OCI-LY1 (cell line): ENCODE measurements at regions not wholly inside any gene's neighbourhood (a gene's known extent, or its start where the extent isn't known, plus 50 kb on each side); places are given as distances from the start of the nearest gene placed in this dataset.

ENCODE experiments used
- H2AFZ ChIP-seq: fragments of 200-600 bp; sonication (generic), shearing (Covaris generic); 2 replicates; pipeline ENCODE4 v1.6.0; 2014; ENCODE audit warnings: antibody characterized with exemption, mild to moderate bottlenecking, low read length
- H3F3A ChIP-seq: fragments of 200-600 bp; sonication (generic), shearing (Covaris generic); 2 replicates; pipeline ENCODE4 v1.6.0; 2014; ENCODE audit warnings: mild to moderate bottlenecking, antibody characterized with exemption, low read length, moderate library complexity; ENCODE audit not compliant: insufficient read depth
- H3K27ac ChIP-seq: fragments of 200-600 bp; sonication (generic); 2 replicates; pipeline ENCODE4 v1.5.1; 2014; ENCODE audit warnings: low read length, mixed run types, mild to moderate bottlenecking, low read depth; ENCODE audit not compliant: poor library complexity, severe bottlenecking
- H3K27me3 ChIP-seq: fragments of 200-600 bp; sonication (generic); 2 replicates; pipeline ENCODE4 v1.6.0; 2014; ENCODE audit warnings: antibody characterized with exemption, mild to moderate bottlenecking, low read length, moderate library complexity; ENCODE audit not compliant: insufficient read depth
- H3K36me3 ChIP-seq: fragments of 200-600 bp; sonication (generic); 2 replicates; pipeline ENCODE4 v1.6.1; 2014; ENCODE audit warnings: mild to moderate bottlenecking, antibody characterized with exemption, low read length, moderate library complexity, mixed read lengths; ENCODE audit not compliant: insufficient read depth
- H3K4me1 ChIP-seq: fragments of 200-600 bp; sonication (generic); 2 replicates; pipeline ENCODE4 v1.5.1; 2014; ENCODE audit warnings: mild to moderate bottlenecking, low read length, moderate library complexity; ENCODE audit not compliant: insufficient read depth, severe bottlenecking
- H3K4me2 ChIP-seq: fragments of 200-600 bp; sonication (generic), shearing (Covaris generic); 2 replicates; pipeline ENCODE4 v1.6.1; 2014; ENCODE audit warnings: low read length
- H3K4me3 ChIP-seq: fragments of 200-600 bp; sonication (generic); 2 replicates; pipeline ENCODE4 v1.5.1; 2014; ENCODE audit warnings: low read length, low read depth, mild to moderate bottlenecking, mixed read lengths; ENCODE audit not compliant: poor library complexity, severe bottlenecking
- H3K79me2 ChIP-seq: fragments of 200-600 bp; shearing (Covaris generic); 2 replicates; pipeline ENCODE4 v1.6.1; 2016; ENCODE audit warnings: mixed run types, low read length, mixed read lengths; ENCODE audit not compliant: insufficient read depth
- H3K9ac ChIP-seq: fragments of 200-600 bp; sonication (generic), shearing (Covaris generic); 2 replicates; pipeline ENCODE4 v1.6.1; 2014; ENCODE audit warnings: mild to moderate bottlenecking, low read length, mixed read lengths
- H3K9me2 ChIP-seq: fragments of 200-600 bp; sonication (generic), shearing (Covaris generic); 2 replicates; pipeline ENCODE4 v1.6.1; 2014; ENCODE audit warnings: low read depth, mild to moderate bottlenecking, low read length, mixed read lengths
- H3K9me3 ChIP-seq: fragments of 200-600 bp; shearing (Covaris generic); 2 replicates; pipeline ENCODE4 v1.6.1; 2014; ENCODE audit warnings: low read length, mixed read lengths
- H4K20me1 ChIP-seq: fragments of 200-600 bp; sonication (generic), shearing (Covaris generic); 2 replicates; pipeline ENCODE4 v1.6.0; 2016; ENCODE audit warnings: mild to moderate bottlenecking, low read length; ENCODE audit not compliant: insufficient read depth
- CTCF ChIP-seq: fragments of 200-600 bp; sonication (generic), shearing (Covaris generic); IDR thresholded peaks from 2 replicates; pipeline ENCODE4 v1.5.1; 2017; ENCODE audit warnings: mild to moderate bottlenecking, antibody characterized with exemption, low read length, moderate library complexity, mixed read lengths
- EZH2 ChIP-seq: fragments of 200-600 bp; sonication (generic), shearing (Covaris generic); IDR thresholded peaks from 2 replicates; pipeline ENCODE4 v1.8.0; 2017; ENCODE audit warnings: borderline replicate concordance, mixed run types, mild to moderate bottlenecking, antibody characterized with exemption, low read length, moderate library complexity, mixed read lengths

- Histone ChIP-seq H3K27me3 (no peaks in the 10 kb centered on the region), H3K27ac (no peak overlapping the region), H3K9me2 (no peaks in the 10 kb centered on the region), H3K9ac (no peak overlapping the region), H3K79me2 (no peaks in the 10 kb centered on the region), H3K36me3 (no peaks in the 10 kb centered on the region), H3K4me2 (no peak overlapping the region), H3F3A (no peaks in the 10 kb centered on the region), H4K20me1 (no peaks in the 10 kb centered on the region), H3K9me3 (no peaks in the 10 kb centered on the region), H3K4me1 (no peaks in the 10 kb centered on the region), H2AFZ (no peak overlapping the region), H3K4me3 (no peak overlapping the region)
- TF ChIP-seq CTCF = no peak
- TF ChIP-seq EZH2 = no peak
Observed at GRCh38 chr16:79772784-79773183, 172.2 kb upstream of the MAF start.

- Histone ChIP-seq H3K4me3 (no peak overlapping the region), H3K27ac (no peak overlapping the region), H3F3A (no peaks in the 10 kb centered on the region), H3K36me3 (no peaks in the 10 kb centered on the region), H2AFZ (no peak overlapping the region), H3K9me2 (no peaks in the 10 kb centered on the region), H3K9me3 (no peaks in the 10 kb centered on the region), H3K79me2 (no peaks in the 10 kb centered on the region), H4K20me1 (no peaks in the 10 kb centered on the region), H3K4me2 (no peak overlapping the region), H3K27me3 (no peaks in the 10 kb centered on the region), H3K9ac (no peak overlapping the region), H3K4me1 (no peaks in the 10 kb centered on the region)
- no peak for TF ChIP-seq CTCF
- no peak for TF ChIP-seq EZH2
Observed at GRCh38 chr16:79772048-79772447, 171.5 kb upstream of the MAF start.

- H4K20me1 ChIP-seq = no peaks in the 10 kb centered on the region
- H3K4me1 ChIP-seq = no peaks in the 10 kb centered on the region
- H3K27ac ChIP-seq = no peak overlapping the region
- TF ChIP-seq CTCF = no peak
- TF ChIP-seq EZH2 = no peak
- H3K4me3 ChIP-seq = no peak overlapping the region
- no peaks in the 10 kb centered on the region for H3F3A ChIP-seq
- H3K27me3 ChIP-seq = no peaks in the 10 kb centered on the region; the same call in 1 of the 2 replicates
- no peaks in the 10 kb centered on the region for H3K79me2 ChIP-seq
- no peak overlapping the region for H2AFZ ChIP-seq
- no peaks in the 10 kb centered on the region for H3K9me3 ChIP-seq
- H3K4me2 ChIP-seq = no peak overlapping the region
- H3K36me3 ChIP-seq = no peaks in the 10 kb centered on the region
- no peaks in the 10 kb centered on the region for H3K9me2 ChIP-seq
- no peak overlapping the region for H3K9ac ChIP-seq
Observed at GRCh38 chr16:79770244-79771064, 169.9 kb upstream of the MAF start.
